GM12878 (cell line): ENCODE measurements at regions not wholly inside any gene's neighbourhood (a gene's known extent, or its start where the extent isn't known, plus 50 kb on each side); places are given as distances from the start of the nearest gene placed in this dataset.
A peak's percentile ranks its signal among the peaks of the same experiment; 100 is the strongest.

Experiments used
- ATAC-seq: fragments of 200-7000 bp; cut with Tn5 transposase; 3 replicates; pipeline ENCODE4 v1.9.1; 2020; ENCODE audit warnings: mild to moderate bottlenecking, moderate library complexity
- BruUV-seq: library from RNA; stranded (reverse); fragments of 400-500 nt; replicated peaks from 2 replicates; lab custom pipeline; 2021; lab: Mats Ljungman, UMichigan
- CTCF ChIA-PET: fragments of 300-600 bp; sonication (Branson Sonifier 250); formaldehyde crosslinking; extraction: SDS; loops from one replicate; lab custom pipeline; 2021; ENCODE audit warnings: inconsistent platforms; lab: Yijun Ruan, JAX
- POLR2A ChIA-PET: fragments of 350-600 bp; formaldehyde crosslinking; extraction: SDS; loops from one replicate; lab custom pipeline; 2021; ENCODE audit warnings: inconsistent platforms; lab: Charles Lee
- RAD21 ChIA-PET: fragments of 300-600 bp; sonication (Branson Sonifier 250); formaldehyde crosslinking; loops from one replicate; lab custom pipeline; 2023; ENCODE audit warnings: antibody characterized with exemption; ENCODE audit not compliant: unreplicated experiment; lab: Charles Lee
- SMC1A ChIA-PET: fragments of 300-600 bp; sonication (Branson Sonifier 250); formaldehyde crosslinking; loops from one replicate; lab custom pipeline; 2023; ENCODE audit not compliant: unreplicated experiment, uncharacterized antibody; lab: Charles Lee
- DNase-seq: peaks from one replicate; pipeline ENCODE4 v3.0.0-alpha.2; 2011; ENCODE audit warnings: low read depth, low spot score
- FAIRE-seq: peaks from 3 replicates; lab custom pipeline; 2011; peaks lifted over from hg19 to GRCh38; lab: Jason Lieb, UNC
- H2AFZ ChIP-seq: 2 replicates; pipeline ENCODE4 v1.6.0; 2011; ENCODE audit warnings: low read depth, low read length, control low read depth; ENCODE audit not compliant: control insufficient read depth
- H3K27ac ChIP-seq: 2 replicates; pipeline ENCODE4 v1.5.1; 2011; ENCODE audit warnings: control low read depth; ENCODE audit not compliant: control insufficient read depth, insufficient read depth
- H3K27me3 ChIP-seq, 2 experiments: replicated peaks in 1 of 2; 2 replicates each; pipeline versions ENCODE4 v1.6.0 to v1.6.1; 2011; ENCODE audit warnings: low read length in 1 of 2; ENCODE audit not compliant: control insufficient read depth in 2 of 2, insufficient read depth in 2 of 2
- H3K36me3 ChIP-seq, 2 experiments: 2 replicates each; pipeline ENCODE4 v1.5.1; 2011; ENCODE audit warnings: low read length in 1 of 2; ENCODE audit not compliant: control insufficient read depth in 2 of 2, insufficient read depth in 2 of 2
- H3K4me1 ChIP-seq: 2 replicates; pipeline ENCODE4 v1.6.1; 2011; ENCODE audit warnings: mild to moderate bottlenecking, low read length, moderate library complexity, mixed read lengths; ENCODE audit not compliant: control insufficient read depth, insufficient read depth
- H3K4me2 ChIP-seq: 2 replicates; pipeline ENCODE4 v1.6.0; 2011; ENCODE audit warnings: control low read depth; ENCODE audit not compliant: control insufficient read depth, insufficient read depth
- H3K4me3 ChIP-seq: fragments of 200-600 bp; sonication (generic); 2 replicates; pipeline ENCODE4 v1.5.1; 2016
- H3K79me2 ChIP-seq: 2 replicates; pipeline ENCODE4 v1.6.0; 2011; ENCODE audit warnings: low read length; ENCODE audit not compliant: control insufficient read depth, insufficient read depth
- H3K9ac ChIP-seq: 2 replicates; pipeline ENCODE4 v1.8.0; 2011; ENCODE audit warnings: low read length, control low read depth, mixed read lengths; ENCODE audit not compliant: control insufficient read depth, insufficient read depth
- H3K9me3 ChIP-seq: replicated peaks from 3 replicates; pipeline ENCODE4 v1.5.1; 2011; ENCODE audit warnings: mild to moderate bottlenecking, low read length; ENCODE audit not compliant: control insufficient read depth, insufficient read depth
- H4K20me1 ChIP-seq: 2 replicates; pipeline ENCODE4 v1.6.0; 2011; ENCODE audit not compliant: control insufficient read depth, insufficient read depth
- BCL11A ChIP-seq: IDR thresholded peaks from 2 replicates; pipeline ENCODE4 v1.6.1; 2011; ENCODE audit warnings: low read depth, low read length
- BMI1 ChIP-seq: fragments of 450-650 bp; IDR thresholded peaks from 2 replicates; pipeline ENCODE4 v1.6.1; 2016; ENCODE audit warnings: mild to moderate bottlenecking, moderate library complexity, borderline replicate concordance
- FOS ChIP-seq: IDR thresholded peaks from 3 replicates; pipeline ENCODE4 v1.6.1; 2011; ENCODE audit warnings: borderline replicate concordance; ENCODE audit not compliant: insufficient read length; ENCODE audit errors: extremely low read depth
- FOXM1 ChIP-seq: IDR thresholded peaks from 2 replicates; pipeline ENCODE4 v1.6.1; 2012; ENCODE audit warnings: low read depth, mild to moderate bottlenecking, inconsistent platforms, low read length, moderate library complexity
- GABPA ChIP-seq: IDR thresholded peaks from 2 replicates; pipeline ENCODE4 v1.6.1; 2014; ENCODE audit warnings: antibody characterized with exemption, low read depth, mild to moderate bottlenecking, inconsistent platforms
- HDGF ChIP-seq: fragments of 450-650 bp; IDR thresholded peaks from 2 replicates; pipeline ENCODE4 v1.6.1; 2016; ENCODE audit warnings: antibody characterized with exemption
- IRF4 ChIP-seq: IDR thresholded peaks from 2 replicates; pipeline ENCODE4 v1.6.1; 2011; ENCODE audit warnings: low read depth, low read length
- JUNB ChIP-seq: IDR thresholded peaks from 2 replicates; pipeline ENCODE4 v1.6.1; 2016; ENCODE audit warnings: antibody characterized with exemption, mild to moderate bottlenecking
- NFIC ChIP-seq: IDR thresholded peaks from 2 replicates; pipeline ENCODE4 v1.6.1; 2012; ENCODE audit warnings: low read depth, mild to moderate bottlenecking, inconsistent platforms, low read length, moderate library complexity
- NFYA ChIP-seq: IDR thresholded peaks from 2 replicates; pipeline ENCODE4 v1.6.1; 2011; ENCODE audit warnings: low read depth, mild to moderate bottlenecking, low read length, improper control_type of control experiment, borderline replicate concordance
- SMAD5 ChIP-seq: IDR thresholded peaks from 2 replicates; pipeline ENCODE4 v1.6.1; 2016; ENCODE audit warnings: antibody characterized with exemption, low read depth
- TARDBP ChIP-seq: IDR thresholded peaks from 2 replicates; pipeline ENCODE4 v1.6.1; 2016; ENCODE audit warnings: borderline replicate concordance
- TBL1XR1 ChIP-seq: IDR thresholded peaks from 2 replicates; pipeline ENCODE4 v1.6.1; 2012; ENCODE audit warnings: low read depth, low read length, improper control_type of control experiment
- TCF7 ChIP-seq: IDR thresholded peaks from 2 replicates; pipeline ENCODE4 v1.6.1; 2014; ENCODE audit warnings: antibody characterized with exemption, borderline replicate concordance
- ZBED1 ChIP-seq: IDR thresholded peaks from 2 replicates; pipeline ENCODE4 v1.6.1; 2016; ENCODE audit warnings: borderline replicate concordance
- whole genome bisulfite sequencing: methylation state at CpG from one replicate; pipeline ENCODE4 v1.1.6; 2016; ENCODE audit warnings: low lambda C conversion rate; ENCODE audit not compliant: insufficient replicate concordance, insufficient coverage; ENCODE audit errors: missing lambda C conversion rate; 5-methylcytosine and 5-hydroxymethylcytosine counted together
- in situ Hi-C: fragments of 300-500 bp; cut with MboI; formaldehyde crosslinking; loops from 9 replicates; pipeline ENCODE4 v1.14.3; 2018; ENCODE audit warnings: mixed read lengths
- intact Hi-C: fragments of 100-400 bp; cut with micrococcal nuclease; formaldehyde crosslinking; loops from one replicate; pipeline ENCODE4 v1.14.2; 2022; ENCODE audit not compliant: unreplicated experiment
- TF ChIP-seq, protein P1 (sequence below): IDR thresholded peaks from 2 replicates; pipeline ENCODE4 v1.6.1; 2012; ENCODE audit warnings: low read depth, low read length, improper control_type of control experiment
- TF ChIP-seq, protein P2 (sequence below): IDR thresholded peaks from 2 replicates; pipeline ENCODE4 v1.6.1; 2012; ENCODE audit warnings: low read length, inconsistent platforms
- TF ChIP-seq, protein P3 (sequence below): fragments of 150-350 bp; IDR thresholded peaks from 2 replicates; pipeline ENCODE4 v1.6.1; 2014; ENCODE audit warnings: mild to moderate bottlenecking, low read depth, low read length

- Histone ChIP-seq H3K27me3 (no peaks in the 10 kb centered on the region), H4K20me1 (no peaks in the 10 kb centered on the region), H3K4me1 (no peaks in the 10 kb centered on the region), H3K4me2 (peak overlapping the region; percentile 28), H3K9me3 (no peaks in the 10 kb centered on the region), H3K9ac (no peak overlapping the region), H2AFZ (no peak overlapping the region), H3K36me3 (no peaks in the 10 kb centered on the region), H3K79me2 (no peaks in the 10 kb centered on the region), H3K4me3 (no peak overlapping the region), H3K27ac (0 out of 2 replicates have a peak overlapping the region, but pooled peaks have one; percentile 15)
- no TSS peak for BruUV-seq
- FAIRE-seq (no peak), DNase-seq (peak; percentile 5), ATAC-seq (peak; percentile 89)
- intact Hi-C loops: no loop called here
- TF ChIP-seq TCF7 (0 out of 2 replicates have a peak, but pooled peaks have one; percentile 0), BCL11A (peak; percentile 55; the same call in 1 of the 2 replicates), NFIC (peak; percentile 86), ZBED1 (0 out of 2 replicates have a peak, but pooled peaks have one; percentile 1), SMAD5 (no peak), BMI1 (no peak), JUNB (peak; percentile 90), TARDBP (no peak), IRF4 (peak; percentile 52; the same call in 1 of the 2 replicates), GABPA (peak; percentile 28; the same call in 1 of the 2 replicates), TBL1XR1 (no peak), FOS (no peak), NFYA (no peak), HDGF (no peak), FOXM1 (peak; percentile 38; the same call in 1 of the 2 replicates)
- TF ChIP-seq, protein P1, sequence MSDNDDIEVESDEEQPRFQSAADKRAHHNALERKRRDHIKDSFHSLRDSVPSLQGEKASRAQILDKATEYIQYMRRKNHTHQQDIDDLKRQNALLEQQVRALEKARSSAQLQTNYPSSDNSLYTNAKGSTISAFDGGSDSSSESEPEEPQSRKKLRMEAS: no peak
- TF ChIP-seq, protein P2, sequence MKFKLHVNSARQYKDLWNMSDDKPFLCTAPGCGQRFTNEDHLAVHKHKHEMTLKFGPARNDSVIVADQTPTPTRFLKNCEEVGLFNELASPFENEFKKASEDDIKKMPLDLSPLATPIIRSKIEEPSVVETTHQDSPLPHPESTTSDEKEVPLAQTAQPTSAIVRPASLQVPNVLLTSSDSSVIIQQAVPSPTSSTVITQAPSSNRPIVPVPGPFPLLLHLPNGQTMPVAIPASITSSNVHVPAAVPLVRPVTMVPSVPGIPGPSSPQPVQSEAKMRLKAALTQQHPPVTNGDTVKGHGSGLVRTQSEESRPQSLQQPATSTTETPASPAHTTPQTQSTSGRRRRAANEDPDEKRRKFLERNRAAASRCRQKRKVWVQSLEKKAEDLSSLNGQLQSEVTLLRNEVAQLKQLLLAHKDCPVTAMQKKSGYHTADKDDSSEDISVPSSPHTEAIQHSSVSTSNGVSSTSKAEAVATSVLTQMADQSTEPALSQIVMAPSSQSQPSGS: peak; percentile 68
- TF ChIP-seq, protein P3, sequence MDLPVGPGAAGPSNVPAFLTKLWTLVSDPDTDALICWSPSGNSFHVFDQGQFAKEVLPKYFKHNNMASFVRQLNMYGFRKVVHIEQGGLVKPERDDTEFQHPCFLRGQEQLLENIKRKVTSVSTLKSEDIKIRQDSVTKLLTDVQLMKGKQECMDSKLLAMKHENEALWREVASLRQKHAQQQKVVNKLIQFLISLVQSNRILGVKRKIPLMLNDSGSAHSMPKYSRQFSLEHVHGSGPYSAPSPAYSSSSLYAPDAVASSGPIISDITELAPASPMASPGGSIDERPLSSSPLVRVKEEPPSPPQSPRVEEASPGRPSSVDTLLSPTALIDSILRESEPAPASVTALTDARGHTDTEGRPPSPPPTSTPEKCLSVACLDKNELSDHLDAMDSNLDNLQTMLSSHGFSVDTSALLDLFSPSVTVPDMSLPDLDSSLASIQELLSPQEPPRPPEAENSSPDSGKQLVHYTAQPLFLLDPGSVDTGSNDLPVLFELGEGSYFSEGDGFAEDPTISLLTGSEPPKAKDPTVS: no peak
- ChIA-PET CTCF (interaction anchor here (1.1 kb wide), 1 partner anchor 289 kb away, joined by 3 read pairs; no protein-coding TSS in a partner anchor), SMC1A (interaction anchor here (1.7 kb wide), 1 partner anchor 10 kb away, joined by 4 read pairs; no protein-coding TSS in a partner anchor), POLR2A (no interaction called here), RAD21 (interaction anchor here (1.5 kb wide), 1 partner anchor 56 kb away, joined by 3 read pairs; no protein-coding TSS in a partner anchor)
- in situ Hi-C loops: no loop called here
- 9% methylated on average over 4 of the region's 4 CpGs for WGBS
These were observed 75.9 kb upstream of the DHRS4 start for GRCh38 chr14:23877538-23878180.
